Progenitor cell of endocrine pancreas (in vitro differentiated cells): ENCODE measurements at regions not wholly inside any gene's neighbourhood (a gene's known extent, or its start where the extent isn't known, plus 50 kb on each side); places are given as distances from the start of the nearest gene placed in this dataset.

ENCODE experiments used
- DNase-seq: peaks from one replicate; pipeline ENCODE4 v3.0.0; 2021; ENCODE audit warnings: low spot score; ENCODE audit not compliant: unreplicated experiment
- H3K27ac Mint-ChIP-seq: 2 replicates; pipeline ENCODE4 v1.8.0; 2021; ENCODE audit warnings: mild to moderate bottlenecking, moderate library complexity, mixed read lengths
- H3K27me3 Mint-ChIP-seq: 2 replicates; pipeline ENCODE4 v1.8.0; 2021; ENCODE audit warnings: mixed read lengths
- H3K36me3 Mint-ChIP-seq: 2 replicates; pipeline ENCODE4 v1.8.0; 2022; ENCODE audit warnings: mixed read lengths; ENCODE audit not compliant: insufficient read depth
- H3K4me1 Mint-ChIP-seq: 2 replicates; pipeline ENCODE4 v1.8.0; 2021; ENCODE audit warnings: low read depth, mixed read lengths
- H3K4me3 Mint-ChIP-seq: 2 replicates; pipeline ENCODE4 v1.8.0; 2021; ENCODE audit warnings: low read depth, mild to moderate bottlenecking, moderate library complexity, mixed read lengths
- H3K9me3 Mint-ChIP-seq: 2 replicates; pipeline ENCODE4 v1.8.0; 2021; ENCODE audit warnings: low read depth, mixed read lengths
- CTCF ChIP-seq: fragments of 200-600 bp; sonication (generic); IDR thresholded peaks from one replicate; pipeline ENCODE4 v1.5.0; 2021; ENCODE audit warnings: antibody characterized with exemption, mild to moderate bottlenecking; ENCODE audit not compliant: unreplicated experiment

GRCh38 chr3:193095366-193095765 is 145.7 kb upstream of the PLAAT1 start:
- no peak for DNase-seq
- no peaks in the 10 kb centered on the region for H3K27me3 Mint-ChIP-seq
- peaks cover 5% of the 10 kb centered on the region for H3K4me1 Mint-ChIP-seq
- no peak overlapping the region for H3K4me3 Mint-ChIP-seq
- H3K36me3 Mint-ChIP-seq: no peaks in the 10 kb centered on the region
- H3K27ac Mint-ChIP-seq: no peak overlapping the region
- TF ChIP-seq CTCF: no peak
- H3K9me3 Mint-ChIP-seq: peaks cover 6% of the 10 kb centered on the region

GRCh38 chr3:193096076-193096475 is 144.9 kb upstream of the PLAAT1 start:
- no peaks in the 10 kb centered on the region for H3K27me3 Mint-ChIP-seq

GRCh38 chr3:193114431-193115340 is 126.3 kb upstream of the PLAAT1 start:
- H3K27ac Mint-ChIP-seq: no peak overlapping the region
- no peaks in the 10 kb centered on the region for H3K27me3 Mint-ChIP-seq
- H3K9me3 Mint-ChIP-seq: no peaks in the 10 kb centered on the region
- no peak for DNase-seq
- no peak for TF ChIP-seq CTCF
- no peaks in the 10 kb centered on the region for H3K4me1 Mint-ChIP-seq
- no peak overlapping the region for H3K4me3 Mint-ChIP-seq
- no peaks in the 10 kb centered on the region for H3K36me3 Mint-ChIP-seq

More at GRCh38 chr3:193096076-193096475, 144.9 kb upstream of the PLAAT1 start:
- peaks cover 5% of the 10 kb centered on the region for H3K4me1 Mint-ChIP-seq
- H3K9me3 Mint-ChIP-seq: peaks cover 11% of the 10 kb centered on the region
- H3K27ac Mint-ChIP-seq: peak overlapping the region; percentile 10
- TF ChIP-seq CTCF: no peak
- no peak overlapping the region for H3K4me3 Mint-ChIP-seq
- DNase-seq: no peak
- H3K36me3 Mint-ChIP-seq: no peaks in the 10 kb centered on the region

GRCh38 chr3:193116871-193117270 is 124.2 kb upstream of the PLAAT1 start:
- H3K4me1 Mint-ChIP-seq: peaks cover 2% of the 10 kb centered on the region
- H3K9me3 Mint-ChIP-seq: no peaks in the 10 kb centered on the region
- no peaks in the 10 kb centered on the region for H3K27me3 Mint-ChIP-seq
- TF ChIP-seq CTCF: no peak
- no peak overlapping the region for H3K27ac Mint-ChIP-seq
- DNase-seq: no peak
- H3K4me3 Mint-ChIP-seq: no peak overlapping the region
- no peaks in the 10 kb centered on the region for H3K36me3 Mint-ChIP-seq

DNA sequence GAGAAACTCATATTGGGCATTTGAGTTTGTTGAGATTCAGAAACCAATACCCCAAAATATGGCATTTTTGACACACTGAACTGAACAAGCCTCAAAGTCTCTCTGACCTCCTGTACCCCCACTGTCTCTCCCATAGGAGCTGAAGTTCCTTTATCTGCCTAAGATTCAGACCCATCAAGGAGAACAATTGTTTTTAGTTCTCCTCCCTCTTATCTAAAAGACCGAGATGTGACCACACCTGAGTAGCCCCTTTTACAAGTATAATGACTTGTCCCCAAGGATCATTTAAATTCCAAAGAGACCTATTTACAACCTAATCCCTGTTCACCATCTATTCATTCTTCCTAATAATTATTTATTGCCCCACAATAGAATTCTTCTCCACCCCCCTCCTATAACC is 122.1 kb upstream of the PLAAT1 start:
- H3K27ac Mint-ChIP-seq: no peak overlapping the region
- no peak for TF ChIP-seq CTCF

More for the DNA sequence above, 122.1 kb upstream of the PLAAT1 start:
- Mint-ChIP-seq H3K36me3 (no peaks in the 10 kb centered on the region), H3K4me3 (no peak overlapping the region), H3K9me3 (no peaks in the 10 kb centered on the region), H3K4me1 (peaks cover 2% of the 10 kb centered on the region), H3K27me3 (peaks cover 4% of the 10 kb centered on the region)
- DNase-seq: no peak
